BLaER1 (cell line): ENCODE measurements at regions not wholly inside any gene's neighbourhood (a gene's known extent, or its start where the extent isn't known, plus 50 kb on each side); places are given as distances from the start of the nearest gene placed in this dataset.
A peak's percentile ranks its signal among the peaks of the same experiment; 100 is the strongest.

Experiments used
- H3K27ac ChIP-seq: shearing (Covaris generic); formaldehyde crosslinking; 2 replicates; pipeline ENCODE4 v1.8.1; 2022
- H3K27me3 ChIP-seq: shearing (Covaris generic); formaldehyde crosslinking; 2 replicates; pipeline ENCODE4 v1.8.1; 2022
- H3K36me3 ChIP-seq: shearing (Covaris generic); formaldehyde crosslinking; 2 replicates; pipeline ENCODE4 v1.8.1; 2022
- H3K4me1 ChIP-seq: shearing (Covaris generic); formaldehyde crosslinking; 2 replicates; pipeline ENCODE4 v1.8.1; 2022
- H3K4me2 ChIP-seq: shearing (Covaris generic); formaldehyde crosslinking; 2 replicates; pipeline ENCODE4 v1.8.1; 2022
- H3K4me3 ChIP-seq: shearing (Covaris generic); formaldehyde crosslinking; 2 replicates; pipeline ENCODE4 v1.8.1; 2022
- H3K9ac ChIP-seq: shearing (Covaris generic); formaldehyde crosslinking; 2 replicates; pipeline ENCODE4 v1.8.1; 2022
- H3K9me3 ChIP-seq: shearing (Covaris generic); formaldehyde crosslinking; 2 replicates; pipeline ENCODE4 v1.8.1; 2022
- H4K20me1 ChIP-seq: shearing (Covaris generic); formaldehyde crosslinking; 2 replicates; pipeline ENCODE4 v1.8.1; 2022
- Cebpa-rat ChIP-seq: shearing (Covaris generic); IDR thresholded peaks from 2 replicates; pipeline ENCODE4 v1.8.1; 2022

DNA sequence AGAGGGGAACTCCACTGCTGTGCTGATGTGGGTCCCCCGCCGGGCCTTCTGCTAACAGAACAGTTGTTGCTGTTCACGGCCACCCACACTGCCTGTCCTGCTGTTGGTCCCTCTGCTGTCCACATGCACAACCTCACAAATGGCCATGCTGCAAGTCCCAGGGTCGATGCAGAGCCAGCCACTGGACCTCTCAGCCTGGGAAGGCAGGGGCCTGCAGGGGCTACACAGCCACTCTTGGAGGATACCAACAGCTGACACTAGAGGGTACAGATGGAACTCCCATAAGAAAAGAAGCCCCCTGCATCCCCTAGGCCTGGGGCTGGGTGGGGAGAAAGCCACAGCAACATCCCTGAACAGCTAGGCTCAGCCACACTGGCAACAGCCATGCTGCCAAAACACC lies 104.4 kb upstream of the IQSEC1 start:
- Histone ChIP-seq H3K4me3 (no peak overlapping the region), H3K9me3 (peaks cover 26% of the 10 kb centered on the region), H3K4me2 (no peak overlapping the region), H3K27ac (no peak overlapping the region), H3K9ac (no peak overlapping the region), H4K20me1 (no peaks in the 10 kb centered on the region), H3K4me1 (peaks cover 16% of the 10 kb centered on the region), H3K36me3 (0 out of 2 replicates have a peak, but pooled peaks cover 7% of the 10 kb centered on the region), H3K27me3 (no peaks in the 10 kb centered on the region)
- no peak for TF ChIP-seq Cebpa-rat

DNA sequence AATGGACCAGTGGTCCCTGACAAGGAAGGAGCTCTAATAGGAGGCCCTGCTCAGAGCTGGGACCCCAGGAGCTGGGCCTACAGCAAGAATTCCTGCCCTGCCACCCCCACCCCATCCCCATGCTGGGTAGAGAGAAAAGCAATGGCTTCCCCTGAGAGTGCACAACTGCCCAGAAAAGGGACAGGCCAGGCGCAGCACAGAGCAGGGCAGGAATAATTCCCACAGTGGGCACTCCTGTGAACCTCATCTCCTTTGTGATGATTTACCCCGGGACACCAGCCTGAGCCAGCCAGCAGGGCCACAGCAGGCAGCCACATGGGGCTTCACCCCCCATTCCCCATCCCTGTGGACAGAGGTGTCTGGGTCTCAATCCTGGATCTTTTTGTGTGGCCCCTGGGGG lies 104.0 kb upstream of the IQSEC1 start:
- Histone ChIP-seq H3K4me3 (no peak overlapping the region), H4K20me1 (no peaks in the 10 kb centered on the region), H3K27ac (no peak overlapping the region), H3K36me3 (0 out of 2 replicates have a peak, but pooled peaks cover 7% of the 10 kb centered on the region), H3K27me3 (no peaks in the 10 kb centered on the region), H3K9me3 (peaks cover 26% of the 10 kb centered on the region), H3K4me1 (peaks cover 20% of the 10 kb centered on the region), H3K4me2 (no peak overlapping the region), H3K9ac (no peak overlapping the region)
- TF ChIP-seq Cebpa-rat = no peak

DNA sequence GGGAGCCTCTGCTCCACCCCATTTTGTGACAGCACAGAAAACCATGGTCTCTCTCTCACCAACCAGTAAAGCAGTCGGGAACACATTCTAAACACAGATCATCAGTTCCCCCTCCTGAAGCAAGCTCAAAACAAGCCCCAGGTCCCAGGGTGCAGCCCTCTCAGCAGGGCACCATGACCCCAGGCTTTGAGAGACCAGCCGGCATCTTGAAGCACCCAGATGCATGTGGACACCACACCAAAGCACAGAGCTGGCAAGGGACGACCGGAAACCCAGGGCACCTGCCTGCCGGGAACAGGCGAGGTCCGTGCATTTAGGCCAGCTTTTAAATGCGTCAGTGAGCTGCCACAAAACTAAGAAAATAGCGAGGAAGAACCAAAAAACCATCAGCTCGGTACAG lies 103.2 kb upstream of the IQSEC1 start:
- Histone ChIP-seq H3K36me3 (0 out of 2 replicates have a peak, but pooled peaks cover 7% of the 10 kb centered on the region), H3K9me3 (peaks cover 26% of the 10 kb centered on the region), H3K27me3 (no peaks in the 10 kb centered on the region), H3K4me3 (no peak overlapping the region), H3K27ac (no peak overlapping the region), H3K4me2 (no peak overlapping the region), H3K9ac (no peak overlapping the region), H4K20me1 (no peaks in the 10 kb centered on the region), H3K4me1 (peaks cover 27% of the 10 kb centered on the region)
- TF ChIP-seq Cebpa-rat = no peak

DNA sequence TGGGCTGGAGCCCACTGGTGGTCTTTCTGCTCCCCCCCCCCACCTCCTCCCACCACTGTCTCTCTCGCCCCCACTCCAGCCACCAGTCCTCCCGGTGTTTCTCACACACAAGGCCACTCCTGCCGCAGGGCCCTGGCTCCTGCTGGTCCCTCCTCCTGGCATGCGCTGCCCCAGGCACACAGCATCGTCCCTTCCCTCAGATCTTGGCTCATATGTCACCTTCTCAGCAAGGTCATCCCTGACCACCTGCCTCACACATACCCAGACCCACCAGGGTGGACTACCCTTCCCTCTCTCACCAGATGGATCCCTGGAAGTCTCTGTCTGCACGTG lies 101.5 kb upstream of the IQSEC1 start:
- Histone ChIP-seq H3K9ac (no peak overlapping the region), H3K27me3 (no peaks in the 10 kb centered on the region), H3K4me2 (no peak overlapping the region), H3K27ac (no peak overlapping the region), H3K4me3 (no peak overlapping the region), H4K20me1 (no peaks in the 10 kb centered on the region), H3K9me3 (peaks cover 20% of the 10 kb centered on the region), H3K4me1 (peaks cover 41% of the 10 kb centered on the region), H3K36me3 (0 out of 2 replicates have a peak, but pooled peaks cover 6% of the 10 kb centered on the region)
- TF ChIP-seq Cebpa-rat = no peak

DNA sequence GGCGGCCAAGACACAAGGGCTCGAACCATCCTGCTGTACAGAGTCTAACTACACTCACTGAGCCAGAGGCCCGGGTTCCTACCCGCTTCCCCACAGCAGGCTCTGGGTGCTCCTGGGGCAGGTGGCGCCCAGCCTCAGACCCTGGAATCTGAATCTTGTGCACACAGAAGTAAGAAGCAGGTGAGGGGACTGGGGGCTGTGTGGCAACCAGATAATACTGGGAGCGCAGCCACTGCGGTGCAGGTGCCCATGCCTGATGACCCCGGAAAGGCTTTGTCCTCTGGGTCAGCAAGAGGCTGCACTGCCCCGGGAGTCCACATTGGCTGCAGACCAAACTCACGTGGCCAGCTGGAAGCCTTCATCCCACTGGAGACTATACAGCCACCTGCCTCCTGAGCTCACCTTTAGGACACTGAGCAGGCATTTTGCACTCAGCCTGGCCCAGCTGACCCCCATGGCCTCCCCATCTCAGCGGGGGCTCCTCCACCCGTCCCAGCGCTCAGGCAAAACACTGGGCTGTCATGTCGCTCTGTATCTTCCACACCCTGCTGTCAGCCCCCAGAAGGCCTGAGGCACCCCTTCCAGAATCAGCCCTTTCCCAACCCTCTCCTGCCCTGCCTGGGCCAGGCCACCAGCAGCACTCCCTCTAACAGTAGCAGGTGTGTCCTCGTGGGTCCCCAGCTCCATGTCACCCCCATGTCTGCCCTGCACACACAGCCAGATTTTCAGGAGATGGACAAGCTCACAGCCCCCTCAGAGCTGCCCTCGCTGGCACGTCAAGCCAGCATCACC lies 101.0 kb upstream of the IQSEC1 start:
- no peak overlapping the region for H3K9ac ChIP-seq
- no peaks in the 10 kb centered on the region for H3K27me3 ChIP-seq

DNA sequence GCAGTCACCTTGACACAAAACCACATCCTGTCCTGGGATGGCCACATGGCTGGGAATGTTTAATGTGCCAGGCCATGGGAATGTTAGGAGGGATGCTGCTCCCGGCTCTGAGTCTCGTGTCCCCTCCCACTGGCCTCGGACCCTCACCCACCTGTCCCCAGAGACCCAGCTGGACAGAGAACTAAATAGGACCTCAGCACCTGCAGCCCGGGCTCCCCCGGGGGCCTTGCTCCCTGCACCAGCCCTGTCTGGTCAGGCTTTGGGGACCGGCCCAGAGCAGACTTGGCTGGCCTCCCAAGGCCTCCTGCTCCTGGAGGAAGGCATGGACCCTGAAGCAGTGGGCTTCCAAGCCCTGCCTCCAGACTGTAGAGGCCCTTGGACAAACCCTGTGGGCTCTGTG lies 100.0 kb upstream of the IQSEC1 start:
- H3K27ac ChIP-seq = no peak overlapping the region
- peak overlapping the region; percentile 71 for H3K4me2 ChIP-seq
- no peak overlapping the region for H3K9ac ChIP-seq
- no peaks in the 10 kb centered on the region for H3K27me3 ChIP-seq
- no peak overlapping the region for H3K4me3 ChIP-seq
- TF ChIP-seq Cebpa-rat = no peak
- no peaks in the 10 kb centered on the region for H4K20me1 ChIP-seq
- H3K36me3 ChIP-seq = no peaks in the 10 kb centered on the region
- peaks cover 44% of the 10 kb centered on the region for H3K4me1 ChIP-seq
- peaks cover 5% of the 10 kb centered on the region for H3K9me3 ChIP-seq

More for the DNA sequence above, 101.0 kb upstream of the IQSEC1 start:
- TF ChIP-seq Cebpa-rat = no peak
- H4K20me1 ChIP-seq = no peaks in the 10 kb centered on the region
- H3K36me3 ChIP-seq = no peaks in the 10 kb centered on the region
- peaks cover 15% of the 10 kb centered on the region for H3K9me3 ChIP-seq
- H3K27ac ChIP-seq = no peak overlapping the region
- no peak overlapping the region for H3K4me3 ChIP-seq
- peaks cover 41% of the 10 kb centered on the region for H3K4me1 ChIP-seq
- peak overlapping the region; percentile 71; the same call in 1 of the 2 replicates for H3K4me2 ChIP-seq

DNA sequence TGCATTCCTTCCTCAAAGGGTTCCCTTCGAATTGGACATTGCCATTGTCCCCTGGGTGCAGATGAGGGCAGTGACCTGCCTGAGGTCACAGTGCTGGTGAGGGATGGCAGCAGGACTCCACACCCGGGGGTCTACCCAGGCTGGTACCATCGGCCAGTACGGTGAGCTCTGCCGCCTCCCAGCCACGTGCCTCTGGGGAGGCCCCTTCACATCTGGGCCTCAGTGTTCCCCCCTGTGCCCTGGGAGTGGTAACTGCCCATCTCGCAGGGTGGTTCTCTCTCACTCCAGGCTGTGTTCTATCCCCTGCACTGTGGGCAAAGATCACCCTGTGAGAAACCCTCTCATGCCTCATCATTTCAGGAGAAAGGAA lies 99.4 kb upstream of the IQSEC1 start:
- Histone ChIP-seq H4K20me1 (no peaks in the 10 kb centered on the region), H3K4me3 (no peak overlapping the region), H3K4me1 (peaks cover 50% of the 10 kb centered on the region), H3K27me3 (no peaks in the 10 kb centered on the region), H3K36me3 (no peaks in the 10 kb centered on the region), H3K4me2 (peak overlapping the region; percentile 71), H3K9ac (no peak overlapping the region), H3K27ac (no peak overlapping the region), H3K9me3 (peaks cover 5% of the 10 kb centered on the region)
- no peak for TF ChIP-seq Cebpa-rat

DNA sequence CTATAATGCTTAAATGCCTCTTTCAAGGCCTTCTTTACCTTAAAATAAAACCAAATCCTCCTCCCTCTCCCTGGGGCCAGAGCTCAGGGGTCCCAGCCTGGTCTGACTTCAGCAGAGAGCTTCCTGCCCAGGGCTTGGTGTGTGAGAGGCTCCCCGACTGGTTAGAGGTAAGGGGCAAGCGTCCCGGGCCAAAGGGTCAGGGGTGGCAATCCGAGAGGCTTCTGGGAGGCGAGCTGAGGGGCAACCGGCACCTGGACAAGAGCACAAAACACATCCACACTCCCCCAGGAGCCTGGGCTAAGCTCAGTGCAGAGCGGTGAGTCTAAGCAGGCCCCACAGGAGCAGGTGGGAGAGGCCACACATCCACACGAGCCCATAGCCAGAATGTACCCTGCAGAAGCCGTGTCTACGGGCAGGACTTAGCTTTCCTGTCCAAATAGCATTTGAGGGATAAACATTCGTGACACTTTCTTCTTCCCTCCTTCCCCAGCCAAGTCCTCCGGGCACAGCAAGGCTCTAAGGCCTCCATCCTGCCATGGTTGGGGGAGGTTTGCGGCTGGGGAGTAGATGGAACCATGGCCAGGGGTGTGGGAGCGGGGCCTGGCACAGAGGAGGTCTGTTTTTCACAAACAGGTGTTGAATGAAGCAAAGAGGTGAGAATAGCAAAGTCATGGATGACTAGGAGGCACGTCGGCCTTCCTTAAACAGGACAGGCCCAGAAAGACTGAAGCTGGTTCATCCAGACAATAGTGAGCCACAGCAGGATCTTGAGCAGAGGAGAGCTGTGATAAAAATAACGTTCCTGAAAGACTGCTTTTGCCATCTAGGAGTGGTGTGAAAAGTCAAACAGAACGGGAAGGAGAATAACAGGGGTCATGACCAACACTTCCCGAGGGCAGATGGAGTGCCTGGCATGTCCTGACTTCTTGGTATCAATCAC lies 98.7 kb upstream of the IQSEC1 start:
- no peak overlapping the region for H3K9ac ChIP-seq
- no peak overlapping the region for H3K4me3 ChIP-seq
- H4K20me1 ChIP-seq = no peaks in the 10 kb centered on the region
- no peaks in the 10 kb centered on the region for H3K36me3 ChIP-seq
- H3K27ac ChIP-seq = no peak overlapping the region
- H3K9me3 ChIP-seq = peaks cover 5% of the 10 kb centered on the region
- TF ChIP-seq Cebpa-rat = no peak
- no peaks in the 10 kb centered on the region for H3K27me3 ChIP-seq
- peak overlapping the region; percentile 71 for H3K4me2 ChIP-seq
- H3K4me1 ChIP-seq = peaks cover 57% of the 10 kb centered on the region

DNA sequence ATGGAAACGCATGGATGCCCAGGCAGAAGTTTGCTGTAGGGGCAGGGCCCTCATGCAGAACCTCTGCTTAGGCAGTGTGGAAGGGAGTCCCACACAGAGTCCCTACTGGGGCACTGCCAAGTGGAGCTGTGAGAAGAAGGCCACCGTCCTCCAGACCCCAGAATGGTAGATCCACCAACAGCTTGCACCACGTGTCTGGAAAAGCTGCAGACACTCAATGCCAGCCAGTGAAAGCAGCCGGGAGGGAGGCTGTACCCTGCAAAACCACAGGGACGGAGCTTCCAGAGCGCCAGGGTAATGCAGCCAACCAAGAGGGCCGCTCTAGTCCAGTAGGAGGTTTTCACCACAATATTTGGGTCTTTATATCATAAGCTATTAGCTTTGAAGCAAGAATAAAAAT lies 97.1 kb upstream of the IQSEC1 start:
- peak overlapping the region; percentile 46 for H3K4me2 ChIP-seq
- H3K9ac ChIP-seq = no peak overlapping the region
- no peak overlapping the region for H3K4me3 ChIP-seq
- no peaks in the 10 kb centered on the region for H4K20me1 ChIP-seq
- no peak for TF ChIP-seq Cebpa-rat
- H3K9me3 ChIP-seq = peaks cover 5% of the 10 kb centered on the region
- H3K4me1 ChIP-seq = peaks cover 73% of the 10 kb centered on the region
- H3K27ac ChIP-seq = no peak overlapping the region
- no peaks in the 10 kb centered on the region for H3K27me3 ChIP-seq
- no peaks in the 10 kb centered on the region for H3K36me3 ChIP-seq

DNA sequence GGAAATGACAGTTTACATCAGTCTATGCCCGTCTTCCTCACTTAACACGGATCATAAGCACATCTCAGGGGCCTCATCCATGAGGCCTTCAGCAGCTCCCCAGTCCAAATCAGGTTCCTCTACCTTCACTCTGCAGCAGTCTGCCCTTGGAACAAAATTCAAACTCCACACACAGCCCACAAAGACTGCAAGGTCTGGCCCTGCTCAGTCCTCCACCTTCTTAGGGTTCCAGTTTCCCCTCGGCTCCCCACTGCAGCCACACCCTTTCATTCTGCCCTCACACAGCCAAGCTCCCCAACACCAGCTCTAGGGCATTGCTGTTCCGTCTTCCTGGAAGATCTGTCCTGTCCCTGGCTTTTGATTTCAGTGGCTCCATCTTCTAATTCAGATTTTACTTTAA lies 95.2 kb upstream of the IQSEC1 start:
- Histone ChIP-seq H3K9ac (no peak overlapping the region), H4K20me1 (no peaks in the 10 kb centered on the region), H3K9me3 (peaks cover 5% of the 10 kb centered on the region), H3K4me3 (no peak overlapping the region), H3K27me3 (no peaks in the 10 kb centered on the region), H3K36me3 (no peaks in the 10 kb centered on the region), H3K4me1 (peaks cover 82% of the 10 kb centered on the region), H3K27ac (no peak overlapping the region), H3K4me2 (no peak overlapping the region)
- no peak for TF ChIP-seq Cebpa-rat
